ENCODE measurements at regions not wholly inside any gene's neighbourhood (a gene's known extent, or its start where the extent isn't known, plus 50 kb on each side); places are given as distances from the start of the nearest gene placed in this dataset.

GRCh38 chr18:75525331-75525730 is 97.8 kb upstream of the SMIM21 start:
- no peak for TF ChIP-seq REST (IDR thresholded peaks at IDR 0.05; ENCODE audit: insufficient replicate concordance, low read depth)
- no peak for TF ChIP-seq CTCF (IDR thresholded peaks at IDR 0.05; ENCODE audit: insufficient read depth, low read length)
- no peak for TF ChIP-seq POLR2AphosphoS5 (IDR thresholded peaks at IDR 0.05; ENCODE audit: low read depth)
- no peak for TF ChIP-seq GABPA (IDR thresholded peaks at IDR 0.05; ENCODE audit: low read depth)
- no peak for TF ChIP-seq SPI1 (IDR thresholded peaks at IDR 0.05; ENCODE audit: borderline replicate concordance, low read depth)
- no peak overlapping the region for H3K4me3 ChIP-seq (replicated peaks; ENCODE audit: insufficient read depth, low read length)
- DNase-seq (ENCODE audit: low read depth in 1 of 2, low spot score in 1 of 2), result no peak
- no peaks in the 10 kb centered on the region for H3K27me3 ChIP-seq (ENCODE audit: insufficient read depth, poor library complexity, severe bottlenecking)
- H3K27ac ChIP-seq (replicated peaks), result no peak overlapping the region

GRCh38 chr18:75524841-75525240 is 97.3 kb upstream of the SMIM21 start:
- no peak overlapping the region for H3K4me3 ChIP-seq (replicated peaks; ENCODE audit: insufficient read depth, low read length)
- no peak for DNase-seq (ENCODE audit: low read depth in 1 of 2, low spot score in 1 of 2)
- TF ChIP-seq POLR2AphosphoS5 (IDR thresholded peaks at IDR 0.05; ENCODE audit: low read depth) (no peak), REST (IDR thresholded peaks at IDR 0.05; ENCODE audit: insufficient replicate concordance, low read depth) (no peak), SPI1 (IDR thresholded peaks at IDR 0.05; ENCODE audit: borderline replicate concordance, low read depth) (no peak), CTCF (IDR thresholded peaks at IDR 0.05; ENCODE audit: insufficient read depth, low read length) (no peak), GABPA (IDR thresholded peaks at IDR 0.05; ENCODE audit: low read depth) (no peak)
- no peak overlapping the region for H3K27ac ChIP-seq (replicated peaks)
- no peaks in the 10 kb centered on the region for H3K27me3 ChIP-seq (ENCODE audit: insufficient read depth, poor library complexity, severe bottlenecking)

- H3K27me3 ChIP-seq (ENCODE audit: insufficient read depth, poor library complexity, severe bottlenecking), result peaks cover 2% of the 10 kb centered on the region
- DNase-seq (ENCODE audit: low read depth in 1 of 2, low spot score in 1 of 2), result no peak
- H3K4me3 ChIP-seq (replicated peaks; ENCODE audit: insufficient read depth, low read length), result no peak overlapping the region
- TF ChIP-seq CTCF (IDR thresholded peaks at IDR 0.05; ENCODE audit: insufficient read depth, low read length) (no peak), GABPA (IDR thresholded peaks at IDR 0.05; ENCODE audit: low read depth) (no peak), POLR2AphosphoS5 (IDR thresholded peaks at IDR 0.05; ENCODE audit: low read depth) (no peak), SPI1 (IDR thresholded peaks at IDR 0.05; ENCODE audit: borderline replicate concordance, low read depth) (no peak), REST (IDR thresholded peaks at IDR 0.05; ENCODE audit: insufficient replicate concordance, low read depth) (no peak)
- no peak overlapping the region for H3K27ac ChIP-seq (replicated peaks)
These were observed 96.7 kb upstream of the SMIM21 start for GRCh38 chr18:75524181-75524580.

All from HL-60 (cell line).